ENCODE measurements at regions not wholly inside any gene's neighbourhood (a gene's known extent, or its start where the extent isn't known, plus 50 kb on each side); places are given as distances from the start of the nearest gene placed in this dataset.
A peak's percentile ranks its signal among the peaks of the same experiment; 100 is the strongest.

DNA sequence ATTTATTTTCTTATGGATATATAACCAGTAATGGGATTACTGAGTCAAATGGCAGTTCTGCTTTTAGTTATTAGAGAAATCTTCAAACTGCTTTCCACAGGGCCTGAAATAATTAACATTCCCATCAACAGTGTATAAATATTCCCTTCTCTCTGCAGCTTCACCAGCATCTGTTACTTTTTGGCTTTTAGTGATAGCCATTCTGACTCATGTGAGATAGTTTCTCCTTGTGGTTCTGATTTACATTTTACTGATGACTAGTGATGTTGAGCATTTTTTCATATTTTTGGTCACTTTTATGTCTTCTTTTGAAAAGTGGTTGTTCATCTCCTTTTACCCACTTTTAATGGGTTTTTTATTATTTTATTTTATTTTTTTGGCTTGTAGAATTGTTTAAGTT lies 1290.3 kb upstream of the CDH9 start:
- Mint-ChIP-seq H3K4me3 (ENCODE audit: unreplicated experiment) (no peak overlapping the region), H3K9me3 (ENCODE audit: low read depth) (peaks cover 15% of the 10 kb centered on the region), H3K36me3 (ENCODE audit: low read depth) (no peaks in the 10 kb centered on the region), H3K27me3 (ENCODE audit: low read depth) (peaks cover 3% of the 10 kb centered on the region), H3K4me1 (ENCODE audit: low read depth) (no peaks in the 10 kb centered on the region), H3K27ac (ENCODE audit: unreplicated experiment) (no peak overlapping the region)
- no peak for DNase-seq (ENCODE audit: low spot score)
- TF ChIP-seq, protein P1, sequence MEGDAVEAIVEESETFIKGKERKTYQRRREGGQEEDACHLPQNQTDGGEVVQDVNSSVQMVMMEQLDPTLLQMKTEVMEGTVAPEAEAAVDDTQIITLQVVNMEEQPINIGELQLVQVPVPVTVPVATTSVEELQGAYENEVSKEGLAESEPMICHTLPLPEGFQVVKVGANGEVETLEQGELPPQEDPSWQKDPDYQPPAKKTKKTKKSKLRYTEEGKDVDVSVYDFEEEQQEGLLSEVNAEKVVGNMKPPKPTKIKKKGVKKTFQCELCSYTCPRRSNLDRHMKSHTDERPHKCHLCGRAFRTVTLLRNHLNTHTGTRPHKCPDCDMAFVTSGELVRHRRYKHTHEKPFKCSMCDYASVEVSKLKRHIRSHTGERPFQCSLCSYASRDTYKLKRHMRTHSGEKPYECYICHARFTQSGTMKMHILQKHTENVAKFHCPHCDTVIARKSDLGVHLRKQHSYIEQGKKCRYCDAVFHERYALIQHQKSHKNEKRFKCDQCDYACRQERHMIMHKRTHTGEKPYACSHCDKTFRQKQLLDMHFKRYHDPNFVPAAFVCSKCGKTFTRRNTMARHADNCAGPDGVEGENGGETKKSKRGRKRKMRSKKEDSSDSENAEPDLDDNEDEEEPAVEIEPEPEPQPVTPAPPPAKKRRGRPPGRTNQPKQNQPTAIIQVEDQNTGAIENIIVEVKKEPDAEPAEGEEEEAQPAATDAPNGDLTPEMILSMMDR (IDR thresholded peaks at IDR 0.05), result no peak

DNA sequence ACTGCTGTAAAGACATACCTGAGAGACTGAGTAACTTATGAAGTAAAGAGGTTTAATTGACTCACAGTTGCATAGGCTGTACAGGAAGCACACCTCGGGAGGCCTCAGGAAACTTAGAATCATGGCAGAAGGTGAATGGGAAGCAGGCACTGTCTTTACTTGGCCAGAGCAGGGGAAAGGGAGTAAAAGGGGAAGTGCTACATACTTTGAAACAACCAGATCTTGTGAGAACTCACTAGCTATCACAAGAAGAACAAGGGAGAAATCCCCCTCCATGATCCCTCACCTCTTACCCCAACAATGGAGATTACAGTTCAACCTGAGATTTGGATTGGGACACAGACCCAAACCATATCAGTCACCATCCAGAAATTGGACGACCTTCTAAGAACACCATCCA lies 1285.8 kb upstream of the CDH9 start:
- Mint-ChIP-seq H3K27ac (ENCODE audit: unreplicated experiment) (no peak overlapping the region), H3K27me3 (ENCODE audit: low read depth) (peaks cover 3% of the 10 kb centered on the region)
- TF ChIP-seq, protein P1 (IDR thresholded peaks at IDR 0.05), result no peak

DNA sequence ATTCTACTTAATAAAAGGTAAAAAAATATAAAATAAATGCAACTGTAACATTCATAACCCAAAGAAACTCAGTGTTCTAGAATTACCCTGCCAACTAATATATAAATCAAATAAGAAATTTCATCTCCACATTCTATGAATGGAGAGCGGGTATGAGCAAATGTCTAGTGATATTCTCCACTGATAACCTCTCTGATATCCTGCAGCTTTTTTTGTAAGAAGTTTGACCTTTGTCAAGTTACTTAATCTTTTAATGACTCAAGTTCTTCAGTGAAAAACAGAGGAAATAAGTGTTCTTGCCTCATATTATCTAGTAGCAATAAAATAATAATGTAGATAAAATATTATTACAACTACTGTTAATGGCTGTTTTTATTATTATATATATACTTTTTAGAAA lies 1275.6 kb upstream of the CDH9 start:
- TF ChIP-seq, protein P1 (IDR thresholded peaks at IDR 0.05), result no peak
- DNase-seq (ENCODE audit: low spot score), result no peak
- Mint-ChIP-seq H3K9me3 (ENCODE audit: low read depth) (no peaks in the 10 kb centered on the region), H3K4me1 (ENCODE audit: low read depth) (no peaks in the 10 kb centered on the region), H3K4me3 (ENCODE audit: unreplicated experiment) (no peak overlapping the region), H3K27me3 (ENCODE audit: low read depth) (no peaks in the 10 kb centered on the region), H3K36me3 (ENCODE audit: low read depth) (no peaks in the 10 kb centered on the region), H3K27ac (ENCODE audit: unreplicated experiment) (no peak overlapping the region)

More for the DNA sequence above, 1285.8 kb upstream of the CDH9 start:
- H3K36me3 Mint-ChIP-seq (ENCODE audit: low read depth), result no peaks in the 10 kb centered on the region
- no peak for DNase-seq (ENCODE audit: low spot score)
- no peaks in the 10 kb centered on the region for H3K4me1 Mint-ChIP-seq (ENCODE audit: low read depth)
- no peaks in the 10 kb centered on the region for H3K9me3 Mint-ChIP-seq (ENCODE audit: low read depth)
- H3K4me3 Mint-ChIP-seq (ENCODE audit: unreplicated experiment), result no peak overlapping the region

DNA sequence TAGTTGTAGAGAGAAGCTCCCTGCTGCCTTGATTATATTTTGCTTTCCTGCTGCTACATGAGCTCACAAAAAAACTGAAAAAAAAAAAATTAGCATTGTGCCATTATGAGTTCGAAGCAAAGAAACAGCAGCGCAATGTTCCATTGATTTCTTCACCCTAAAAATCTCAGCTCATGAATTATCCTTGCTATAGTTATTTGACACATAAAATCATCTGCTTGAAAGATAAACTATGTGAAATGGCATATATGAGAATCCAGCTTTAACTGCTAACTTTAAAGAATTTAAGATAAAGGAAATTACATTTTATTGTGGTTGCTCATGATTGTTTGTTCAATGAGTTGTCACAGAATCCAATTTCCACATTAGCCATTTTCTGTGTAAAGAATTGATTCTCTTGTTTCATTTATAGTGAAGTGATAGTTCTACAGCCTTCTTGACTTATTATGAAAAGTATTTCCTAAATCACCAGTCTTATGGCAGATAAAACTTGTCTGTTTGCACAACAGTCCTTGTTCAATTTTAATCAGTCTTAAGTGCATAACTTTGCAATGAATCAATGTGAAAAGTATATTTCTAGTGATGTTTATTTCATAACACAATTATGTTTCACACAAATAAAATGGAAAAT lies 1275.0 kb upstream of the CDH9 start:
- Mint-ChIP-seq H3K9me3 (ENCODE audit: low read depth) (no peaks in the 10 kb centered on the region), H3K4me1 (ENCODE audit: low read depth) (no peaks in the 10 kb centered on the region), H3K4me3 (ENCODE audit: unreplicated experiment) (no peak overlapping the region), H3K27ac (ENCODE audit: unreplicated experiment) (no peak overlapping the region), H3K27me3 (ENCODE audit: low read depth) (no peaks in the 10 kb centered on the region), H3K36me3 (ENCODE audit: low read depth) (no peaks in the 10 kb centered on the region)
- TF ChIP-seq, protein P1 (IDR thresholded peaks at IDR 0.05), result no peak
- DNase-seq (ENCODE audit: low spot score), result no peak

DNA sequence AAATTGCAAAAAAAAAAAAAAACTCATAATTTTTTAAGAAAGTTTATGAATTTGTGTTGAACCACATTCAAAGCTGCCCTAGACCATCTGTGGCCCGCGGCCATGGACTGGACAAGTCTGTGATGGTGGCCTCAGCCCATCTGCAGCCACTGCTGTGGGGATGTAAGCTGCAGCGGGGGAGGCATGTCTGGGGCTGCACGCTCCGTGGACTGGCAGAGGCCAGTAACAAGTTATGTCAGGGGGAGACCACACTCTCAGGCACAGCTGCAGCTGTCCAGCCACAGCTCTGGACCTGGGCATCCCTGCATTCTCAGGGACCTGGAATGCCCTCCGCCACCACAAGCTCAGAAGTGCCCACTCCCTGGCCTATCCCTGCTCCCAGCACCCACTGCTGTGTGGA lies 1272.3 kb upstream of the CDH9 start:
- TF ChIP-seq, protein P1 (IDR thresholded peaks at IDR 0.05), result no peak
- Mint-ChIP-seq H3K27ac (ENCODE audit: unreplicated experiment) (no peak overlapping the region), H3K9me3 (ENCODE audit: low read depth) (peaks cover 3% of the 10 kb centered on the region), H3K36me3 (ENCODE audit: low read depth) (no peaks in the 10 kb centered on the region), H3K4me1 (ENCODE audit: low read depth) (no peaks in the 10 kb centered on the region), H3K27me3 (ENCODE audit: low read depth) (no peaks in the 10 kb centered on the region), H3K4me3 (ENCODE audit: unreplicated experiment) (no peak overlapping the region)
- DNase-seq (ENCODE audit: low spot score), result peak; percentile 55
